Omental fat pad (tissue), 3 donors: ENCODE measurements at regions not wholly inside any gene's neighbourhood (a gene's known extent, or its start where the extent isn't known, plus 50 kb on each side); places are given as distances from the start of the nearest gene placed in this dataset.

Experiments used
- ATAC-seq: fragments of 150-250 bp; one replicate; pipeline ENCODE4 v1.9.1; 2016; ENCODE audit warnings: mild to moderate bottlenecking, moderate library complexity; ENCODE audit not compliant: low FRiP score
- DNase-seq: peaks from one replicate; pipeline ENCODE4 v3.0.0-alpha.2; 2019; ENCODE audit warnings: low spot score
- CTCF ChIP-seq, 3 donors: fragments of 450-650 bp; IDR thresholded peaks; one replicate each; pipeline ENCODE4 v1.5.1; 2016 to 2017; ENCODE audit warnings: antibody characterized with exemption in 3 of 3, mild to moderate bottlenecking in 3 of 3, moderate library complexity in 2 of 3

DNA sequence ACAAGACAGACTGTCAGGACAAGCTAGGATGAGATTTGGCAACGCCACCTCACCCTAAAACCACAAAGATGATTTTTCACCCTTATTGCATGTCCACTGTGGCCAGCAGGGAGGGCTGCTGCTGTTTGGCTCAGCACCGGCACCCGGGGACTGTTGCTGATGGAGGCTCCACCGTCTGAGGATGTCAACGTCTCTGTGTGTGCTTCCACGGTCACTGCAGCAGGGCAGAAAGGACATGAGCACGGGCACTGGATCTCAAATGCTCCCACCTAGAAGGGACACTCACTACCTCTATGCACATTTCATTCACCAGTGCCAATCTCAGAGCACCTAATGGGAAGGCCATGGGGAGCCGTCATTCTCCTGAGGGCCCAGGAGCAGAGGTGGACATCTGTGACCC lies 599.6 kb downstream of the PTPRU start:
- DNase-seq (no peak), ATAC-seq (no peak)
- TF ChIP-seq CTCF (IDR thresholded peaks at IDR 0.05): no peak

- no peak for TF ChIP-seq CTCF (IDR thresholded peaks at IDR 0.05)
- ATAC-seq (no peak), DNase-seq (no peak)
These were observed 599.1 kb downstream of the PTPRU start for GRCh38 chr1:29835406-29835805.

DNA sequence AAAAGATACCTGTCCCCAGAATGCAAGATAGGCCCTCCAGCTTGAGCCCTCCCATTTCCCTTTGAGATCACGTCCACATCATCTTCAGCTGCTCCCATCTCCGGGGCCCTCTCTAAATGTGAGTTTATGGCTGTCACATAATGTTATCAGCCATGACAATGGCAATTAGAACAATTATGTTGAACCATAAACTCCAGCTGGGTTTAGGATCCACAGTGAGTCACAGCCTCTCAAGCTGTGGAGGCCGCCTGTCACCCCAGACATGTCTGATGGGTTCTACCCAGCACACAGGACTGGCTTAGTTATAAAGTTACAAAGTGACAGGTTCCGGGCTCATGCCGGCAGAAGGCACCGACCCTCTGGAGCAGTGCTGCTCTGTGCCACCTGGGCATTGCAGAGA lies 597.3 kb downstream of the PTPRU start:
- DNase-seq (no peak), ATAC-seq (no peak)
- no peak for TF ChIP-seq CTCF (IDR thresholded peaks at IDR 0.05)

DNA sequence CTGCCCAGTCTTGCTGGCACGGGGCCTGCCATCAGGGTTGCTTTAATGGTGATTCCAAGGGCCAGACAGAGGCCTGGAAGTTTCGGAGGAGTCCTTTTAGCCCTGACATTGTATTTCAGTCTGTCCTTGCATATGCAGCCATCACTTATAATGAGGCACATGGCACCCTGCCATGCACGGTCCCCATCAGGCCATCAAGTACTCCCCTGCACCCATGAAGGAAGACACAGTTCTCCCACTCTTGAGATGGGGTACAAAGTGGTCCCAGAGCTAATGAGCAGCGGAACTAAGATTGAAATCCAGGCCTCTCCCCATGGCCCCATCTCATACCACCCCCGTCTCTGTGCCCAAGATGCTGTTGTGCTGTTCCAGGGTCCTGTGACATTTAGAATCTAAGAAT lies 596.6 kb downstream of the PTPRU start:
- DNase-seq (no peak), ATAC-seq (no peak)
- no peak for TF ChIP-seq CTCF (IDR thresholded peaks at IDR 0.05)

- no peak for TF ChIP-seq CTCF (IDR thresholded peaks at IDR 0.05)
- DNase-seq (no peak), ATAC-seq (no peak)
These were observed 596.1 kb downstream of the PTPRU start for GRCh38 chr1:29832471-29832870.

DNA sequence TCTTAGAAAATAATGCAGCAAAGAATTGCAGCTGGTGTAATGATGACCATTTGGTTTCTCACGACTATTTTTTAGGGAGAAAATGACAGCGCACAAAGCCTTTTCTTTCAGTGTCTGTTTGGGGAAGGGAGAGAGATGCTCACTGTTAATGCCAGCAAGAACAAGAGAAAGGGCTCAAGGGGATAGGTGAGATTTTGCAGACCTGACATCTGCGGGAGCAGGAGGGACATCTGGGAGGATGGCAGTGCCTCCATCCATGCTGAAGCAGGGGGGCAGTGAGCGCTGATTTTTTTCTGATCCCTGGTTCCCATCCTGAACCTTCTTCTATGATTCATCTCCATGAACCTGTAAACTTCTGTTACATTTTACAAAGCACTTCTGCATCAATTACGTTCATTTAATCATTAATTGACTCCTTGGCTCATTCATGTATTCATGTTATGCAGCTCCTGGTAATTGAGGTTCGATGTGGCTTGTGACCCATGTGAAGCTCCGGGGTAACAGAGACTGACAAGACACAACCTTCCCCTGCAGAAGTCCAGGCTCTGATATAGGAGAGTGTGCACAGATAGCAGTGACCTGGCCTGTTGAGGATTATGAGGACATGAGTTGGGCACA lies 595.3 kb downstream of the PTPRU start:
- no peak for TF ChIP-seq CTCF (IDR thresholded peaks at IDR 0.05)

DNA sequence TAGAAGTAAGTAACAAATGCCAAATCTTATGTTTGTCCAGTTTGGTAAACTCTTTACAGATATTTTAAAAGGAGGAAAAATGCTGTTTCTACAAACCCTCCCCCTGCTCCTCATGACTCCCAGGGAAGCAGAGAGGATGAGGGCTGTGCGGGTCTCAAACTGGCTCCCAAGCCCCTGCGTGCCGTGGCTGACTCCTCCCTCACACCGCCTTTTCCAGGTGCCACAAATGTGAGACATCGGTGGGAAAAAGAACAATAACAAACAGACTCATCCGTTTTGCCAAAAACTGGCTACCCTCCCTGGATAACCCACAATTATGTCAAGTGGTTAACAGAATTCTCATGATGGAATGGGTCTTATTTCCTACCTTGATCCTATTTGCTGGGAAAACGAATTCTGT lies 594.6 kb downstream of the PTPRU start:
- no peak for DNase-seq
- no peak for ATAC-seq
- no peak for TF ChIP-seq CTCF (IDR thresholded peaks at IDR 0.05)

More for the DNA sequence above, 595.3 kb downstream of the PTPRU start:
- ATAC-seq (no peak), DNase-seq (no peak)
